IPS DF 6.9 (cell line): ENCODE measurements at regions not wholly inside any gene's neighbourhood (a gene's known extent, or its start where the extent isn't known, plus 50 kb on each side); places are given as distances from the start of the nearest gene placed in this dataset.

Source experiments
- DNase-seq: peaks from one replicate; pipeline ENCODE4 v3.0.0-alpha.2; 2013; ENCODE audit warnings: low read depth, low spot score
- H3K27ac ChIP-seq: one replicate; pipeline ENCODE4 v1.5.1; 2013; ENCODE audit warnings: low read length, control low read depth
- H3K27me3 ChIP-seq: 2 replicates; pipeline ENCODE4 v1.6.1; 2013; ENCODE audit warnings: mild to moderate bottlenecking, low read length; ENCODE audit not compliant: control insufficient read depth, insufficient read depth
- H3K36me3 ChIP-seq: 2 replicates; pipeline ENCODE4 v1.6.1; 2013; ENCODE audit warnings: low read length; ENCODE audit not compliant: control insufficient read depth, insufficient read depth
- H3K4me1 ChIP-seq: 2 replicates; pipeline ENCODE4 v1.6.1; 2013; ENCODE audit warnings: low read length; ENCODE audit not compliant: control insufficient read depth, insufficient read depth
- H3K4me3 ChIP-seq: 2 replicates; pipeline ENCODE4 v1.5.1; 2013; ENCODE audit warnings: mild to moderate bottlenecking, low read length
- H3K9me3 ChIP-seq: 2 replicates; pipeline ENCODE4 v1.6.1; 2013; ENCODE audit warnings: low read length, inconsistent platforms; ENCODE audit not compliant: control insufficient read depth, insufficient read depth
- WGBS: extraction: QIAGEN DNeasy Blood & Tissue Kit; methylation state at CpG from one replicate; pipeline ENCODE4 v1.1.7; 2013; ENCODE audit warnings: mixed read lengths, missing lambda C conversion rate; ENCODE audit not compliant: insufficient read length, insufficient coverage; 5-methylcytosine and 5-hydroxymethylcytosine counted together

DNA sequence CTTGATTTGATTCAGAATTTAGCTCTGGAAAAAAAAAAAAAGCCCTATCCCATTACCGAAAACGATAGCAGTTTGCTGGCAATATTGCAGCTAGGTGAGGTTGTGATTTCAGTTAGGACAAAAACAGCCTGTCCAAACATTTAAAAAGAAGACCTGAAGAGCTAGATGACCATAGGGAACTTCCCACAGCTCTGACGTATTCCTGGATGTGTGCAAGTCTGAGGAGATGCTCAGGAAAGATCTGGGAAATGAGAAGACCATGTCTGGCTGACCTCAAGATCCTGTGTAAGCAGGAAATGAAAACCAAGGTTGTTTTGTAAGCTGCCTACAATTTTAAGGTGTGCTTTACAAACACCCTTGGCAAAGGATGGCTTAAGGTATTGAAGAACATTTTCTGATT, 88.7 kb downstream of the RAMP3 start:
- Histone ChIP-seq H3K27ac (no peak overlapping the region), H3K4me3 (no peak overlapping the region), H3K27me3 (no peaks in the 10 kb centered on the region), H3K36me3 (no peaks in the 10 kb centered on the region), H3K9me3 (no peaks in the 10 kb centered on the region), H3K4me1 (no peaks in the 10 kb centered on the region)
- DNase-seq = no peak
- WGBS = no CpG with 5 or more reads among the region's 3 CpGs

DNA sequence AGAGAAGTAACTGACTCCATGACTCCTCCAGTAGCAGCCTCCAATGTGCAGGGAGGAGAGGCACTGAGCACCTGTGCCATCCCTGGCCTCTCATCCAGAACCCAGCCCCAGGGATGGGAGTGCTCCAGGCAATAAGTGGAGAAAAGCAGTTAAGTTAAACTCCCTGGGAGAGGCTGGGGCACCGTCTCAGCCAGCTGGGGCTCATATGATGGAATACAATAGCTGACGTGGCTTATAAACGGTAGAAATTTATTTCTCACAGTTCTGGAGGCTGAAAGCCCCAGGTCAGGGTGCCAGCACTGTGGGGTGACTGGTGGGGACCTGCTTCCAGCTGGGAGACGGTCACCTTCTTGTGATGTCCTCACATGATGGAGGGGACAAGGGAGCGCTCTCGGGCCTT, 94.7 kb downstream of the RAMP3 start:
- Histone ChIP-seq H3K4me1 (no peaks in the 10 kb centered on the region), H3K27me3 (no peaks in the 10 kb centered on the region), H3K4me3 (no peak overlapping the region), H3K36me3 (no peaks in the 10 kb centered on the region), H3K9me3 (no peaks in the 10 kb centered on the region), H3K27ac (no peak overlapping the region)
- DNase-seq = no peak
- no CpG with 5 or more reads among the region's 6 CpGs for WGBS

DNA sequence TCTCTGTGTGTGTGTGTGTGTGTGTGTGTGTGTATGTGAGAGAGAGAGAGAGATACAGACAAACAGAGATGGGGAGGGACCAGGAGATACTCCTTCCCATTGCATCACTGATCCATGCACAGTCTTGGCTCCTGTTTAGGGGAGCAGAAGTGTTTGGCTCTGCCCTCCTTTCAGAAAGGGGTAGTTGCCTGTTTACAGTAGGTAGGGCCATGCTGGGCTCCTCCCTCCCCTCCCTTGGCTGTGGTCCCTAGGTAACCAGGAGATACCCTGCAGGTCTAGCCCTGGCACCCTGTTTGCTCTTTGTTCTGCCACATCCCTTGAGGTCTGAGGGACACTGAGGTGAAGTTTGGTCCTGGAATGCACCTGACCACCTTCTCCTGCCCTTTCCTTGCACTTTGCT, 95.3 kb downstream of the RAMP3 start:
- H3K27me3 ChIP-seq = no peaks in the 10 kb centered on the region
- no peaks in the 10 kb centered on the region for H3K9me3 ChIP-seq
- H3K4me3 ChIP-seq = no peak overlapping the region
- no peaks in the 10 kb centered on the region for H3K4me1 ChIP-seq
- no peak overlapping the region for H3K27ac ChIP-seq
- no peak for DNase-seq
- H3K36me3 ChIP-seq = no peaks in the 10 kb centered on the region

DNA sequence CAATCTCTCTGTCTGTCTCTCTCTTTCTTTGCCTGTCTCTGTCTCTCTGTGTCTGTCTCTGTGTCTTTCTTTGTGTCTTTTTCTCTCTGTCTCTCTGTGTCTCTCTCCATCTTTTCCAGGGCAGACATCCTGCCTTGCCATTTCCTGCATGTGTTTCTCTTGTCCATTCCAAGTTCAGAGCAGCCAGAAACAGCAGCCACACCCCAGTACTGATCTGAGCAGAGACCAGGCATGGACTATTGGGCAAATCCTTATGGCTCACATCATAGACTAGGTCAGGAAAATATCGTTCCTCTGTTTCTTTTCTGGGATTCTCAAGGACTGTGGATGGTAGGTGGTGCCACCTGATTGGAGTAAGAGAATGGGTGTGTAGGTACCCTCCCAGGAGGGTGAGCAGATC, 95.8 kb downstream of the RAMP3 start:
- no CpG with 5 or more reads among the region's 1 CpG for WGBS
- Histone ChIP-seq H3K4me3 (no peak overlapping the region), H3K4me1 (no peaks in the 10 kb centered on the region), H3K27ac (no peak overlapping the region), H3K27me3 (no peaks in the 10 kb centered on the region), H3K36me3 (no peaks in the 10 kb centered on the region), H3K9me3 (no peaks in the 10 kb centered on the region)
- no peak for DNase-seq

DNA sequence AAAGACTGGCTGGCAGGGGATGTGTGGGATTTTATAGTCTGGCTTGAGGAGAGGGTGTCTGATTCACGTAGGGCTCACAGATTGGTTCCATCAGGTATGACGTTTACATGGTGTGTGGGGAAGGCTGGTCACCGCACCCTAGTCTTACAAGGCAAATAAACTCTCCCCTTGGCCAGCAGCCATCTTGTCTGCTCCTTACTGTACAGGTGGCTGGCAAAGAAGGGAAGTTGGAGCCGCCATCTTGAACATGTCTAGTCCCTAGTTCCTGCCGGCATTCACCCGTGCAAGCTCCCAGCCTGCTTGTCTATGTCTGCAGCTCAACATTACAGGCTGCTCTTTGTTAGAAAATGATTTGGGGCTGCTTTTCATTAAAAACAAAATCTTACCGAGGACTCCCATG, 97.6 kb downstream of the RAMP3 start:
- Histone ChIP-seq H3K9me3 (no peaks in the 10 kb centered on the region), H3K36me3 (no peaks in the 10 kb centered on the region), H3K4me3 (no peak overlapping the region), H3K27ac (no peak overlapping the region), H3K4me1 (0 out of 2 replicates have a peak, but pooled peaks cover 1% of the 10 kb centered on the region), H3K27me3 (no peaks in the 10 kb centered on the region)
- no CpG with 5 or more reads among the region's 7 CpGs for WGBS
- no peak for DNase-seq

DNA sequence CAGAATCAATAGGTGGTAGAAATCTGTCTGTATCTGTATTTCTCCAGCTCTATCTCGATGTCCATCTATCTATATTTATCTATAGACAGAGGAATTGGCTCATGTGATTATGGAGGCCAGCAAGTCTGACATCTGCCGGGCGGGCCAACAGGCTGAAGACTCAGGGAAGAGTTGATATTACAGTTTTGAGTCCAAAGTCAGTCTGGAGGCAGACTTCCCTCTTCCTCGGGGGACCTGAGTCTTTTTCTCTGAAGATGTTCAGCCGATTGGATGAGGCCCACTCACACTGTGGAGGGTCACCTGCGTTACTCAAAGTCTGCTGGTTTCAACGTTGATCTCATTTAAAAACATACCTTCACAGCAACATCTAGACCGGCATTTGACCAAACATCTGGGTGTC, 98.7 kb downstream of the RAMP3 start:
- Histone ChIP-seq H3K4me1 (0 out of 2 replicates have a peak, but pooled peaks cover 1% of the 10 kb centered on the region), H3K36me3 (no peaks in the 10 kb centered on the region), H3K4me3 (no peak overlapping the region), H3K27ac (no peak overlapping the region), H3K9me3 (no peaks in the 10 kb centered on the region), H3K27me3 (no peaks in the 10 kb centered on the region)
- DNase-seq = no peak
- no CpG with 5 or more reads among the region's 8 CpGs for WGBS

DNA sequence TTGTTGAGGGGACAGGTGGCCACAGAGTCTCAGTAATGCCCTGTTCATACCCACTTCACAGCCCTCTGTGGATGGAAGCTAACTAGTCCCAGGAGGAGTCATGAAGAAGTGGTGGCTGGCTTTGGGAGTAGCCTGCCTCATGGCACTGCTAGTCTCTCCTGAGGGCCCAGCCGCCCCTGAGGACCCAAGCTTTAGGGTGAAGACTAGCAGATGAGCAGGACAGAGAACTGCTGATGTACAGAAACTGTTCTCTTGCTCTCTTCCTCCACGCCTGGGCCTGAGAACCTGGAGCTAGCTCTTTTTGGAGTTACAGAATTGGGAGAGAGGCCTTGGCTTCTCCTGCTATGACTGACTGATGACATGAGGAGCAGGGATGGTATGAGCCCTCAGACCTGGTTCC, 99.2 kb downstream of the RAMP3 start:
- Histone ChIP-seq H3K4me1 (0 out of 2 replicates have a peak, but pooled peaks cover 1% of the 10 kb centered on the region), H3K27ac (no peak overlapping the region), H3K27me3 (no peaks in the 10 kb centered on the region), H3K4me3 (no peak overlapping the region), H3K9me3 (no peaks in the 10 kb centered on the region), H3K36me3 (no peaks in the 10 kb centered on the region)
- no peak for DNase-seq
- WGBS = no CpG with 5 or more reads among the region's 2 CpGs

DNA sequence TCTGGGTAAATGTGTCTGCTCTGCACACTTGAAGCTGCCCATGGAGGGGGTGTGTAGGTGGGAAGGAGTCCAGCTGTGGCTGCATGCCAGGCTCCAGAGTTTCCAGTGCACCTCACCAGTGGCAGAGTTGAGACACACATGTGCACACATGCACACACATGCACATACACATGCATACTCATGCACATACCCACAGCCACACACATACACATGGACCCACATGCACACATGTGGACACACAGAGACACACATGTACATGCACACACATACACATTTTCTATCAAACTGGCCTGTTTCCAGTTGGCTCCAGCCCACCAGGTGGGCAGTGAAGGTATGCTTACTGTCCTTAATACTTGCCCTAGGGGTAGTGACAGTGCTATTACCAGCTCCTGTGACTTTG, 99.7 kb downstream of the RAMP3 start:
- no peak overlapping the region for H3K4me3 ChIP-seq
- DNase-seq = no peak
- 0 out of 2 replicates have a peak, but pooled peaks cover 1% of the 10 kb centered on the region for H3K4me1 ChIP-seq
- no peak overlapping the region for H3K27ac ChIP-seq
- H3K36me3 ChIP-seq = no peaks in the 10 kb centered on the region
- no peaks in the 10 kb centered on the region for H3K9me3 ChIP-seq
- no peaks in the 10 kb centered on the region for H3K27me3 ChIP-seq

DNA sequence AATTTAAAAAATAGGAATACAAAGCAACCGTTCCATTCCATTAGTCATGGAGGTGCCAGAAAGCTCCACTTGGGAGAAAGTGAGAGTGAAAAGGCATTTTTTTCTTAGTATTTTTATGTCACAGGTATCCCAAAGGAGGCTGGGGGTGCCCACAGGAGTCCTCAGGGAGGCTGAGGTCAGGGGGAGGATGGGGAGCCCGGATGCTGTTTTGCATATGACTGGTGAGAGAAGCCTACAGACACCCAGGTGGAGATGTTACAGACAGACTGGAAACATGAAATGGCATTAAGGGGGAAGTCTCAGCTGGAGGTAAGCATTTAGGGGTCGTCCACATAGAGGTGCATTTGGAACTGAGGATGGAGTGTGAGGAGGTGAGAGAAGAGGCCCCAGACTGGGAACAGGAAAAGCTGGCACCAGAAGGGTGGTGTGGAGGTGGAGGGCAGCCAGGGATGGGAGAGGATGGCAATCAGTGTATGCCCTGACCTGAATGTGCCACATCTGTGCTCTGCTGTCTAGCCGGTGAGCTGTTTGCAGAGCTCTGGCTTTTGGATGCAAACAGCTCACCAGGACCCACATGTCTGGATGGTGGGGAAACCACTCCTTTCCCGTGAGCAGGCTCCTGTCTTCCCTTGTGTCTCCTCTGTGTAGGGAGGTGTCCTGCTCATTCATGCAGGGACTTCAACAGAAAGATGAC, 101.1 kb downstream of the RAMP3 start:
- no peaks in the 10 kb centered on the region for H3K27me3 ChIP-seq
- H3K9me3 ChIP-seq = no peaks in the 10 kb centered on the region
- H3K36me3 ChIP-seq = no peaks in the 10 kb centered on the region
- no CpG with 5 or more reads among the region's 5 CpGs for WGBS
- H3K4me1 ChIP-seq = 0 out of 2 replicates have a peak, but pooled peaks cover 1% of the 10 kb centered on the region
- no peak overlapping the region for H3K27ac ChIP-seq
- no peak overlapping the region for H3K4me3 ChIP-seq
- DNase-seq = no peak

DNA sequence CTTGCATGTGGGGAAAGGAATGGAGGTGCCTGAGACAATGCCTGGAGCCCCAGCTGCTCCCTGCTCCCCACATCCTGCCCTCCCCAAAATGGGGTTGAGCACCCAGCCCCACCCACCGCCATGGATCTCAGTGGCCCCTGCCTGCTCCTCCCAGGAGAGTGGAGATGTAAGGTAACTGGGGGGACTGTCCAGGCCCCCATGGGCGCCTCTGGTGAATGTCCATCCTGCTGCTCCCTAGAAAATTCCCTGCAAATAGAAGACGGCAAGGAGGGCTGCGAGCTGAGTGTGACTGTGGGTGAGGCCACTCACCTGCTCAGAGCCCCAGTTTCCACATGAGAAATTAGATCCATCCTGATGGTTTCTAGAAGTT, 101.6 kb downstream of the RAMP3 start:
- Histone ChIP-seq H3K4me3 (no peak overlapping the region), H3K4me1 (0 out of 2 replicates have a peak, but pooled peaks cover 1% of the 10 kb centered on the region), H3K27ac (no peak overlapping the region), H3K36me3 (no peaks in the 10 kb centered on the region), H3K27me3 (no peaks in the 10 kb centered on the region), H3K9me3 (no peaks in the 10 kb centered on the region)
- WGBS = no CpG with 5 or more reads among the region's 4 CpGs
- no peak for DNase-seq

DNA sequence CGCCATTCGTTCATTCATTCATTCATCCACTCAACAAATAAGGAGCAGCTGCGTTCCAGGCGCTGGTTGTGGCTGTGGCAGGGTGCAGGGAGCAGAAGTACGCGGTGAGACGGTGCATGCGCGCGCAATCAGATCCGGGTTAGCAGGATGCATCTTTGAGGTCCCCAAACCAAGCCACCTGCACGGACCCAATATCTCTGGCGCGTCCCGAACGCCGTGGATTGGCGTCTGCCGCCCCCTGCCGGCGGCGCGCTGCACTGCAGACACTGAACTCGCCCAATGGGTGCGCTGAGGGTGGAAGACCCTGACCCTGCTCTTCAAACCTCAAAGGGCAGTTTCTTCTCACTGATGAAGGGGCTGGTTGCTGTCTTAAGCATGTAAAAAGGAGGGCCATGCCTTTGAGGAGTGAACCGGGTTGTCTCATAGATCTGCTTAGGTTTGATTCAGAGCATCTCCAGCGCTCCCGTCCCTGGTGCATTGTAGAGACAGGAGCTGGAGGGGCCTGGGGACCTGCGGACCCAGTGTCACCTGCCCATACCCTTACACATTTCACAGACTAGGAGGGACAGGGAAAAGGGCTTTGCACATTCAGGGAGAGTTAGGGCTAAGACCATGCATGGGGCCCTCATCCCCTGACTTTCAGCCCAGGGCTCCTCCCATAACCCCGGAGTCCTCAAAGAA, 102.5 kb downstream of the RAMP3 start:
- 0 out of 2 replicates have a peak, but pooled peaks cover 1% of the 10 kb centered on the region for H3K4me1 ChIP-seq
- H3K9me3 ChIP-seq = no peaks in the 10 kb centered on the region
- no CpG with 5 or more reads among the region's 30 CpGs for WGBS
- no peaks in the 10 kb centered on the region for H3K36me3 ChIP-seq
- peak; percentile 52 for DNase-seq
- H3K27ac ChIP-seq = no peak overlapping the region
- no peak overlapping the region for H3K4me3 ChIP-seq
- H3K27me3 ChIP-seq = no peaks in the 10 kb centered on the region
